Posterior vena cava (tissue), 2 donors: ENCODE measurements at regions not wholly inside any gene's neighbourhood (a gene's known extent, or its start where the extent isn't known, plus 50 kb on each side); places are given as distances from the start of the nearest gene placed in this dataset.
A peak's percentile ranks its signal among the peaks of the same experiment; 100 is the strongest.
"Not testable (repeated sequence)": the region's sequence is repeated elsewhere in the genome, so short reads cannot be mapped to it uniquely, and the experiment has no call there.

Source experiments
- DNase-seq: peaks from one replicate; pipeline ENCODE4 v3.0.0-alpha.2; 2020; ENCODE audit warnings: low spot score
- intact Hi-C, 2 donors: fragments of 100-400 bp; cut with DNase I; formaldehyde crosslinking; loops; one replicate each; pipeline versions ENCODE4 v1.14.1 to v1.14.2; 2022 to 2023
- donor health status: DM: yes; HTN: yes; CAD: no.
- donor health status: DM: yes; HTN: yes; CAD: no.

DNA sequence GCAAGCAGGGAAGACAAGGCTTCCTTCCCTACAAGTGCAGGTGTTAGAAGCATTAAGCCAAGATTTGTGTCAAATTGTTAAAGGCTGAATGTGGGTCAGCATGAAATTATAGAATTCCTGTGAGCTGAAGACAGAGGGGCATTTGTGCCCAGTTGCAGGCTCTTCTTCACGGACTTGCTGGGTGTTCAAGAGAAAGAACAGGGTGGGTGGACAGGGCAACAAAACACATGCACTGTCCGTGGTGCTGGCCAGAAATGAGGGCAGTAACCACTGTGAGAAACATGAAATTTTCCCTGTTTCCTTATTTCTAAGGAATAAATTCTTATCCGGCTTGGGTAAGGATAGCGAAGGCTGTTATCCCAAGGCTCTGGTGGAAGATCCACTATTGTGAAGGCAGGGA is 579.5 kb upstream of the HTR1E start:
- DNase-seq = no peak
- intact Hi-C loops = no loop called here

DNA sequence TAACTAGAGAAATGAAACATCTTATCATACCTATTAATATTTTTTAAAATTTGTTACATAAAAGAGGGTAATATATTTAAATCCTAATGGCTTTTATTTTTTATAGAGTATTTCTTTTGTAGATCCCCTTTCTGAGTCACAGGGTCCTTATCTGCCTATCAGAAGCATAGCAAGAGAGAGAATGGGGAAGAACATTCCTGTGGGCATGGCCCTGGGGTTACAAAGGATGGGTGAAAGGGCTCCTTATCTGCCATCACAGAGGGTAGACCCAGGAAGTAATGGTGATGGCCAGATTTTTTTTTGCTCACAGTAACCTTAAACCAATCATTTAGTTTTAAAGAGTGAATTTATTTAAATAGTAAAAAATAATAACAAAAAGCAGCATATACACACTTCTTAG is 582.1 kb upstream of the HTR1E start:
- intact Hi-C loops = no loop called here
- no peak for DNase-seq

DNA sequence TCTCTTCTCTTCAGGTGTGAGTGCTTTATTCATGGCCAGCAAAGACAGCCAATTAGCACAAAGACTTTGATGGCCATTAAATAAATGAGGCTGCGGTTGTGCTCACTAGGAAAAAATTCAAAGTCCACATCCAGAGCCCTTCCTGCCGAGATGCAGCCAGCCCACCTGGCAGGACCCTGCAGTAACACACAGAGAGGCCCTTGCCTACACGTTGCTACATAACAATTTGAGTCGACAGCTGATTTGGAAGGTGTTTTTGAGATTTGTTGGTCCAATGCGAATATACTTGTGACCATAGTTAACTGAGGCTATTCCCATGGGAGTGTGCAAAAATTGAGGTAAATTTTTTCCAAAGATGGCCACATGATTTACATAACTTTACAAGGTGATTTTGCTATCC is 605.4 kb upstream of the HTR1E start:
- no peak for DNase-seq
- intact Hi-C loops = no loop called here

DNA sequence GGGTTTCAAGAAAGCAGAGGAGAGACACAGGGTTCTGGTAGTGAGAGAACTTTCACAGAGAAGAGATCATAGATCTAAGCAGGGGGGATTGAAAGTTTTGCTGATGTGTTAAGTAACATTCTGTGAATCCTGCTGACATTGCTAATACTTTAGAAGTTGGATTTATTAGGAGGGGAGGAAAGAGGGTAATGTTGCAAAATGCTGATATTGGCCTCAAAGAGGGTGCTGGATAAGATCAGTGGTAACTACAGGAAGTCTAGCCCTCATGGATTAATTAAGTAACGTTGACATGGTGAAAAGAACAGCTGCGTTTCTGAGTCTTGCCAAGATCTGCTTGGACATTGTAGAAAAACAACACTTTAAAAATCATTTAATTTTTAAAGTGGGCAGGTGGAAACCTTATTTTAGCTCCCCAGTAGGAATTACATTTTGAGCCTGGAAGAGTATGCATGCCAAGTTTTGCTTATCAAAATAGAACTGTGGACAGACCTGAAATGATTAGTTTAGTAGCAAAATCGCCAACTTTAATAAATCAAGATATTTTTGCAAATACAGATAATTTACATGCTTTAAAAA is 606.0 kb upstream of the HTR1E start:
- intact Hi-C loops = no loop called here
- DNase-seq = no peak

DNA sequence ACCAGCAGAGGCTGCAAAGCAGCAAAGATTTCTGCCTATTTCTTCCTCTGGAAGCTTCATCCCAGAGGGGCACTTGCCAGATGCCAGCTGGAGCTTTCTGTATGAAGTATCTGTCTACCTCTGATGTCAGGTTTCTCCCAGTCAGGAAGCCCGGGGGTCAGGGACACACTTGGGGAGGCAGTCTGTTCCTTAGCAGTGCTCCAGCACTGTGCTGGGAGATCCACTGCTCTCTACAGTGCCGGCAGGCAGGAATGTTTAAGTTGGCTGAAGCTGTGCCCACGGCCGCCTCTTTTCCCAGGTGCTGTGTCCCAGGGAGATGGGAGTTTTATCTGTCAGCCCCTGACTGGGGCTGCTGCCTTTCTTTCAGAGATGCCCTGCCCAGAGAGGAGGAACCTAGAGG is 631.1 kb upstream of the HTR1E start:
- DNase-seq = no peak
- intact Hi-C loops = no loop called here

DNA sequence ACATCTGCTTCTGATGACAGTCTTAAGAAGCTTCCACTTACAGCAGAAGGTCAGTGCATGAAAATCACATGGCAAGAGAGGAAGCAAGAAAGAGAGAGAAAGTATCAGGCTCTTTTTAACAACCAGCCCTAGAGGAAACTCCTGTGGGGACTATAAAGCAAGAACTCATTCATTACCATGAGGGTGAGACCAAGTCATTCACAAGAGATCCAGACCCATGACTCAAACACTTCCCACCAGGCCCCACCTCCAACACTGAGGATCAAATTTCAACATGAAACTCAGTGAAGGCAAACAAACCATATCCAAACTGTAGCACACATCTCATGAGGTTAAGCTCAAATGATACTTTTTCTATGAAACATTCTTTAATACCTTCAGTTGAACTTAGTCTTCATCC is 643.2 kb upstream of the SYNCRIP start:
- intact Hi-C loops = no loop called here
- no peak for DNase-seq

DNA sequence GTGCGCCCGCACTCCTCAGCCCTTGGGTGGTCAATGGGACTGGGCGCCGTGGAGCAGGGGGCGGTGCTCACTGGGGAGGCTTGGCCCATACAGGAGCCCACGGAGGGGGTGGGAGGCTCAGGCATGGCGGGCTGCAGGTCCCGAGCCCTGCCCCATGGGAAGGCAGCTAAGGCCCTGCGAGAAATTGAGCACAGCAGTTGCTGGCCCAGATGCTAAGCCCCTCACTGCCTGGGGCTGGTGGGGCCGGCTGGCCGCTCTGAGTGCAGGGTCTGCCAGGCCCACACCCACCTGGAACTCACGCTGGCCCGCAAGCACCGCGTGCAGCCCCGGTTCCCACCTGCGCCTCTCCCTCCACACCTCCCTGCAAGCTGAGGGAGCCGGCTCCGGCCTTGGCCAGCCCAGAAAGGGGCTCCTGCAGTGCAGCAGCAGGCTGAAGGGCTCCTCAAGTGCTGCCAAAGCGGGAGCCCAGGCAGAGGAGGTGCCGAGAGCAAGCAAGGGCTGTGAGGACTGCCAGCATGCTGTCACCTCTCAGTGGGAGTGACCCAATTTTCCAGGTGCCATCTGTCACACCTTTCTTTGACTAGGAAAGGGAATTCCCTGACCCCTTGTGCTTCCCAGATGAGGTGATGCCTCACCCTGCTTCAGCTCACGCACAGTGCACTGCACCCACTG is 642.3 kb upstream of the SYNCRIP start:
- intact Hi-C loops = not testable (repeated sequence)

DNA sequence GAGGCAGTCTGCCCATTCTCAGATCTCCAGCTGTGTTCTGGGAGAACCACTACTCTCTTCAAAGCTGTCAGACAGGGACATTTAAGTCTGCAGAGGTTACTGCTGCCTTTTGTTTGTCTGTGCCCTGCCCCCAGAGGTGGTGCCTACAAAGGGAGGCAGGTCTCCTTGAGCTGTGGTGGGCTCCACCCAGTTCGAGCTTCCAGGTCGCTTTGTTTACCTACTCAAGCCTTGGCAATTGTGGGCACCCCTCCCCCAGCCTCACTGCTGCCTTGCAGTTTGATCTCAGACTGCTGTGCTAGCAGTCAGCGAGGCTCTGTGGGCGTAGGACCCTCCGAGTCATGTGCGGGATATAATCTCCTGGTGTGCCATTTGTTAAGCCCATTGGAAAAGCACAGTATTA is 640.9 kb upstream of the SYNCRIP start:
- intact Hi-C loops, DNase-seq: not testable (repeated sequence)

More for the DNA sequence above, 642.3 kb upstream of the SYNCRIP start:
- peak; percentile 74 for DNase-seq

DNA sequence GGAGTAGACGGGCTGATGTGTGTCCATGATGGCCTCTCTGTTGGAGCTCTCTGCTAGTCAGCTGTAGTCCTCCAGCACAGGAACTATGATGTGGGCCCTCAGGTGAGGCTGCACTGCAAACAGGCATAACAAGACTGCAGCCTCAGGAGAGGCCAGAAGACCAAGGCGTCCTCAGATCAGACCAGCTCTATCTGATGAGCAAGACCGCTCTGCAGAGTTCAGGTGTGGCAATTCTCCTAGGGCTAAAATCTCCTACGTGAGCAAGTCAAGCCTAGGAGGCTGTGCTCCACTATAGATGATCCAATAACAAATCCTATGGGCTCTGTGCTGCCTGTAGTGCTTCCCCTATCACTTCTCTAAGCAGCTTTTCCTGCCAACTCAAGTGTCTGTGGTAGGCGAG is 633.4 kb upstream of the SYNCRIP start:
- intact Hi-C loops = no loop called here
- DNase-seq = no peak

DNA sequence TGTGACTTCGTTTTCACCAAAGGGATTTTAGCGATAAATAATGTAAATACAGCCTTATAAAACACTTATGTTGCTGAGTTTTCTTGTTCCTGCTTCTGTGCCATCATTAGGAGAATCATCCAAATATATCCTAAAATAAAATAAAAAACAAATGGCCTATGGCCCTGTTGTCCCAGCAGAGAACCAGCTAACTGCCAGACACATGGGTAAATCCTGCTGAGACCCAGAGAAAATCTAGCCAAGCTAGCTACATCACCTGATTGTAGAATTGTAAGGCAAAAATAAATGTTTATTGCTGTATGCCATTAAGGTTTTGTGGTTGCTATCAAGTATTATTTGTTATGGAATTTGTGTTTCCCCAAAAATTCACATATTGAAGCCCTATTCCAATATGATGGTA is 631.2 kb upstream of the SYNCRIP start:
- DNase-seq = no peak
- intact Hi-C loops = no loop called here

DNA sequence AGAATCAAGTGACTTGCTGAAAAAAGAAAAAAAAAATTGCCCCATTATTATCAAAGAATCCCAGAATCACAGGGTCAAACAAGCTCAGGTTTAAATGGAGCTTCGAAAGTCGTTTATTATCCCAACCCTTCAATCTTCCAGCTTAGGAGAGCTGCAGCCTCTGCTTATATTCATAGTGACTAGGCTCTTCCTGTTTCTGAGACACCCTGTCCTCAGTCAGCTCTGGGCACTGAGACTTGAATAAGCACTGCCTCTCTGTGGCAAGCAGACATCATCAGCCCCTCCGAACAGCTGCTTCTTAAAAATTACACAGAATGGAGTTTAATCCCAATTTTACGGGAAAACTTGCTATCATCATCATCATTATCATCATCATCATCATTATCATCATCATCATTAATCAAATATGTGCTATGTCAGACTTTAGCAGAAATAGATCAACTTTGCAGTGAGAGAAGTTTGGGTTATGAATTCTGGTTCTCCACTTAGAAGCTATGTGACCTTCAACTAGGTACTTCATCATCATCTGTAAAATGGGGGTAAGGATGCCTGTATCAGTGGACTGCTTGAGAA is 614.0 kb upstream of the SYNCRIP start:
- intact Hi-C loops = no loop called here

DNA sequence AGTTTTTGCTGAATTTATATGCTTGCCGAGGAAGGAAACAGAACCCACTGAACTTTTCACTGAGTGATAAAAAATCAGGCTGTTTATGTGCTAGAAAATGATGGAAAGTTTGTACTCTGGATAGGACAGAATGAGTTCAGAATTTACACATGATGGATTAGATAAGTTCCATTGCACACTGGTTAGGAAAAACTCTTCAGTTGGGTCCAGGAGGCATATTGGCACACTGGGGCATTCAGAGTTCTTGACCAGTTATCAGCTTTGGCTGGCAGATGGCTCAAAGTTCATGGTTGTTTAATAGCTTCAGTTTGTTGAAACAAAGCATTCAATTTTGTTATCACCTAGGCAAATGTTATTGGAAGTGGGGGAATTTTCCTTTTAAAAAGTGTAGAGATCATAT is 613.3 kb upstream of the SYNCRIP start:
- intact Hi-C loops = no loop called here

More for the DNA sequence above, 614.0 kb upstream of the SYNCRIP start:
- no peak for DNase-seq

DNA sequence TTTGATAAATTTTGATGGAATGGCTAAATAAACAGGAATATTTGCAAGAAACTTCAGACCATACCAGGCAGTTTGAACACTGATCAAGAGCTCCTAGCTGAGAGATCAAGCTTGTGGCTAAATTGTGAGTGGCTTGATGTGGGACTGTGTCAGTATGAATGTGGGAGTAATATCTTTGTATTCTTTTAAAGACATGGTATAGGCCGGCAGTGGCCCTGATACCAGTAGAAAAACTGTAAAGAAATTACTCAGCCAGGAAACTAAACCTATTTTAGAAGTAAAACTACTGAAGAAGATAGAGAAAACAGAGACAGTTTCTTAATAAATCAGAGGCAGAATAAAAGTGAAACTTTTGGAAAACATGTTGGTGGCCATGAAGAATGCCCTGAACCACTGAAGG is 608.4 kb upstream of the SYNCRIP start:
- no peak for DNase-seq
- intact Hi-C loops = no loop called here

More for the DNA sequence above, 613.3 kb upstream of the SYNCRIP start:
- DNase-seq = no peak

DNA sequence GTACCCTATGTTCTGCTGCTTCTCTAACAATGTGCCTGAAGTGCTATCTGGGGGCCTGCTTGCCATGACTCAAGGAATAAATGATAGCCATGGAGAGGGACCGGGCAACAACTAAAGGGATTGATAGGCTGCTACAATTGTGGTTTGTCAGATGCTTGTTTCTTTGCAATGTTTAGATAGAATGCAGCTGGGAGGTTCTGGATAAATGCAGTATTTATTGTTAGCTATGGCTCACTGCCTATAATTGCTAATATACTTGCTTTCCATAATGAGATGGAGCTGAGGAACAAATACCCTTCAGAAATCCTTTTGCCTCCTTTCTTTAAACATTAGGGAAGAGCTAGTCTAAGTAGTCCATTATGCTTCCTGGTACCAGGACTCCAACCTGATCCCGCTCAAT is 575.2 kb upstream of the SYNCRIP start:
- no peak for DNase-seq
- intact Hi-C loops = no loop called here

DNA sequence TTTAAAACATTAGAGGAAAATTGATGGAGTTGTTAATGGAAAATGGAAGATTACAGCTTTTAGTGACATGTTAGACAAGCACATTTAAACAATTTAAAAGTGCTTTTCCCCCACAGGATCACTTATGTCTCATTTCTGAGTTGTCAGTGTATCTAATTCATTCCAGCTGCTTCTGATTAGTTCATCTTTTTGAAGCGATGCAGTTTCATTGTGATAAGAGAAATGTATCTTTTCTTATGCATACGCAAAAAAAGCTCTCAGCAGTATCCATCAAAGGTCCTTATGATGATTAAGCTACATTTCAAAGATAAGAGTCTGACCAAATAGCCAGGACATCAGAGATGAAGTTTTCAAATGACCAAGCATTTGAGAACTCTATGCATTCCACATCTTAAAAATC is 572.6 kb upstream of the SYNCRIP start:
- no peak for DNase-seq
- intact Hi-C loops = no loop called here

DNA sequence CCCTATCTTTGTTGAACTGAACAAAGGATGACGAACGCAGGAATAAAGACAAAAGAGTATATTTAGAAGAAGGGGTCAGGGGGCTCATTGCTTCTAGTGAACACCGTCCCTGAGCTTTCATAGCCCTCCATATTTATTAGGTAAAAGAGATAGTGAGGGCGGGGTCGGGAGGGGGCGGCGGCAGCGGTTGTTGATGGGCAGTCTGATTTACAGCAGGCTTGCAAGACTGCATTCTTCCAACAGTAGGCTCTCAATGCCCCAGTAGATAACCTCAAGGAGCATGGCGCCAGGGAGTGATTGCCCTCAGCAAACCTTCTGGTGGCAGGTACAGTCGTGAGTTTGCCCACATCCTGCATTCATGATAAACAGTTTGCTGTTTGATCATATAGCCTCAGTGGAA is 563.3 kb upstream of the SYNCRIP start:
- intact Hi-C loops = no loop called here

DNA sequence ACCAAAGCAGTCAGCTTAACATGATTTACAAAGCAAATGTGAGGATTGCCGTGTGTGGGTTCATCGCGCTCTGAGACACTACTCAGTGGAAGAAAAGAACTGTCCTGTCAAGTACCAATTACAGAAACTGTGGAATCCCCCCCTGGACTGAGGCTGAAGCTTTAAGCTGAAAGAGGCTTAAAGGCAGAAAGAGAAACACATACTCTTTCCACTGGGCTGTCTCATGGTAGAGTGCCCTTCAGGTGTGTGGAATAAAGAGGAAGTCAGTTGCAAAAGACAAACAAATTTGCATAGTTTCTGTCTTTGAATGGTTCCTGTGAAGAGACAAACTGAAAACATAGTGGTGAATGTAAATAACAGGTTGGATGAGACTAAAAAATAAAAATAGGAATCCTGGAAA is 560.4 kb upstream of the SYNCRIP start:
- intact Hi-C loops = no loop called here
- no peak for DNase-seq

More for the DNA sequence above, 563.3 kb upstream of the SYNCRIP start:
- DNase-seq = no peak

DNA sequence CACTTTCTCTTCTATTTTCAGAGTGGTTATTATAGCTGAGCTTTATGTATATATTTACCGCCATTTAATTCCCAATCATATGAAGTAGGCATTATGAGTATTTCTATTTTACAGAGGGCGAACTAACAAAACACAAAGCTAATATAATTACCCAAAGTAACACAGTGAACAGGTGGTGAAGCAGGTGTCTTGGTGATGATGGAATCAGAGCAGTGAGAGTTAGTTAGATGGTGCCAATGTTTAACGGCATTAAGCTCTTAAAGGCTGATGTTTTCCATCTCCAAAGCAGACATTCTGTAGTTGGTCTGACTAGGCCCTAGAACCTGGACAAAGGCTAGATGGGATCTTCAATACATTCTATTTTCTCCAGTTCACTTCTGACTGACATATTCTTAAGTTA is 551.1 kb upstream of the SYNCRIP start:
- no peak for DNase-seq
- intact Hi-C loops = no loop called here

DNA sequence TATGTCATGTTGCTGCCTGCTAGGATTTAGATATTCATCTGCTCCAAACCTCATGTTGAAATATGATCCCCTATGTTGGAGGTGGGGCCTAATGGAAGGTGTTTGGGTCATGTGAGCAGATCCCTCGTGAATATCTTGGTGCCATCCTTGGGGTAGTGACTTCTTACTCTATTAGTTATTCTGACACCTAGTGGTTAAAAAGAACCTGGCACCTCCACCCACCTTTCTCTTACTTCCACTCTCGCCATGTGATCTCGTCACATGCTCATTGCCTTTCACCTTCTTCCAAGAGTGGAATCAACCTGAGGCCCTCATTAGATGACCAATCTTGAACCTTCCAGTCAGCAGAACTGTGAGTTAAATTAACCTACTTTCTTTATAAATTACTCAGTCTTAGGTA is 549.4 kb upstream of the SYNCRIP start:
- no peak for DNase-seq
- intact Hi-C loops = no loop called here

DNA sequence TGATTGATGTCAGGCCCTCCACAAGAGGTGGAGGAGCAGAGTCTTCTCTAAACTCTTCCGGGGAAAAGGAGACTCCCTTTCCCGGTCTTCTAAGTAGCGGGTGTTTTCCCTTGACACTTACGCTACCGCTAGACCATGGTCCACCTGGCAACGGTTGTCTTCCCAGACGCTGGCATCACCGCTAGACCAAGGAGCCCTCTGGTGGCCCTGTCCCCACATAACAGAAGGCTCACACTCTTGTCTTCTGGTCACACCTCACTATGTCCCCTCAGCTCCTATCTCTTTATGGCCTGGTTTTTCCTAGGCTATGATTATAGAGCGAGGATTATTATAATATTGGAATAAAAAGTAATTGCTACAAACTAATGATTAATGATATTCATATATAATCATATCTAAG is 532.5 kb upstream of the SYNCRIP start:
- intact Hi-C loops, DNase-seq: not testable (repeated sequence)

DNA sequence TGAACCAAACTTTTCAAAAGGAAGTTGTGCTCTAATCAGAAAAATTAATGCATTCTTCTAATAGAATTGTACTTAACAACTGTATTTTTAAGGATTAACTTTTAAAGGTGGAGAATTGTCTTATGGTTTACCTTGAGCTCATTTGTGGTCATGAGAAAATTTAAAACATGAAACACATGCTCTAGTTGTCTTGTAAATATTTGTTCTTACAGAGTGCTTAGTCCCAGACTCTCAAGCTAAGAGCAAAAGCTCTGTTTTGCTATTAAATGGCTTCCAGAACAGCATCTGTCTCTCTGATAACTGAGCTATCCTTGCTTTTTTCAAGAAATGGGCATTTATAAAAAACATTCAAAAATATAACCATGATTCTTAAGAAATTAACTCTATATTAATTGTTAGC is 512.2 kb upstream of the SYNCRIP start:
- DNase-seq = no peak
- intact Hi-C loops = no loop called here
